Right cardiac atrium (tissue), 5 donors: ENCODE measurements at regions not wholly inside any gene's neighbourhood (a gene's known extent, or its start where the extent isn't known, plus 50 kb on each side); places are given as distances from the start of the nearest gene placed in this dataset.

ENCODE experiments used
- ATAC-seq, 2 donors: fragments of 200-7000 bp; cut with Tn5 transposase; one replicate each; pipeline versions ENCODE4 v1.8.0 to v1.9.1; 2020; ENCODE audit warnings: moderate library complexity in 2 of 2, mild to moderate bottlenecking in 1 of 2
- DNase-seq, 3 donors: peaks; one replicate each; pipeline ENCODE4 v3.0.0-alpha.2; 2020
- H3K27ac ChIP-seq: one replicate; pipeline ENCODE4 v1.5.1; 2013; ENCODE audit warnings: mild to moderate bottlenecking, low read length, control low read depth, moderate library complexity
- H3K27me3 ChIP-seq: one replicate; pipeline ENCODE4 v1.6.1; 2013; ENCODE audit not compliant: control insufficient read depth, insufficient read depth
- H3K4me1 ChIP-seq: one replicate; pipeline ENCODE4 v1.6.1; 2013; ENCODE audit warnings: low read length; ENCODE audit not compliant: control insufficient read depth, insufficient read depth
- H3K4me3 ChIP-seq: one replicate; pipeline ENCODE4 v1.5.1; 2013; ENCODE audit warnings: low read length, control low read depth
- H3K9me3 ChIP-seq: one replicate; pipeline ENCODE4 v1.6.1; 2013; ENCODE audit warnings: low read length; ENCODE audit not compliant: control insufficient read depth
- WGBS: extraction: QIAGEN DNeasy Blood & Tissue Kit; methylation state at CpG from one replicate; pipeline ENCODE4 v1.1.7; 2013; 5-methylcytosine and 5-hydroxymethylcytosine counted together
- intact Hi-C, 4 donors: fragments of 100-400 bp; cut with DNase I; formaldehyde crosslinking; loops; one replicate each; pipeline versions ENCODE4 v1.11.0 to v1.14.0; 2022 to 2023
- donor health status: healthy with polysubstance abuse.
- donor health status: DM: no; HTN: yes; CAD: no.
- donor health status: DM: no; HTN: no; CAD: no.
- donor health status: DM: no; HTN: yes; CAD: no; lungs with severe emphysema.
- donor health status: DM: yes; HTN: yes; CAD: no.

DNA sequence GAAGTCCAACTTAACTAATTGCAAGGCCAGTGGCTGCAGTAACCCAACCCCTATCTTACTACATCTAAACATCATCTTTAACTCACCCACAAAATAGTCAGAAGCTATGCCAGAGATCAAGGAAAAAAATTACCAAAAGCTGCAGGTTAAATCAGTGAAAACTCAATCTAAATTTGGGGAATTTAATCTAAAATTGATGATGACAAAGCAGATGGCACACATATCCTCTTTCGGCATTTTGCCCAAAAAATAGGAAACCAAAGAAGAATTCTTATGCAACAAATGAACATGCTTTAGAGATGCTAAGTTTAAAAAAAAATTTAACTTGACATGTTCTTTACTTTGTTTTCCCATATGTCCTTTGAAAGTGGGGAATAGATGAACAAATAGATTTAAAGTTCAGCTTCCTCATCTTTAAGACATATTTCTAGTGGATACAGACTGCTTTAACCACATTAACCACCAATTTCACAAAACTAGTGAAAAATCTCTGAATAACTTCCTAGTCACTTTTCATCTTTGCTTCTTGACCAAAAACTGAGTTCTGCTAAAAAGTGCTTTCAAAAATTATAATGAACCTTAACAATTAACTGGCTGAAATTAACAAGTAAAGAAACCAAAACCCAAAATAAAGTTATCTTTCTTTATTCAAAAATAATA lies 74.3 kb upstream of the CCDC150 start:
- Histone ChIP-seq H3K27ac (no peak overlapping the region), H3K4me3 (no peak overlapping the region), H3K9me3 (no peaks in the 10 kb centered on the region), H3K27me3 (no peaks in the 10 kb centered on the region), H3K4me1 (no peaks in the 10 kb centered on the region)
- WGBS, result 87% methylated on average over 1 of the region's 1 CpG
- ATAC-seq (no peak), DNase-seq (no peak)
- intact Hi-C loops, result no loop called here

DNA sequence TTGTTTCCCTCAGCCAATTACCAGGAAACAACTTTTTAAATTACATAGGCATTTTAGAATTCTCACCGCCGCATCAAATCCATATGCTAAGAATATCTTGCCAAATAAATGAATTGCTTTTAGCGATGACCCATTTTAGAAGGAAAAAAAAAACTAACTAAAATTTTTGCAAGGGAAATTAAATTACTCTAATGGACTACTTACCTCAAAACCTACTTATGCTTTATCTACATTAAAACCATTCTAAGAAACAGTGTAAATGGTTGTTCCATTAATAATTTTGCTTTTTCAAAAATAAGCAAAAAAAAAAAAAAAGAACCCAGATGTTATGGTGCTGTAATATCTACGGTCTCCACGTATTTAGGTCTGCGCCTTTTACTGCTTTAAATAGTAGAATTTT lies 73.5 kb upstream of the CCDC150 start:
- no peak overlapping the region for H3K4me3 ChIP-seq
- H3K9me3 ChIP-seq, result no peaks in the 10 kb centered on the region
- no peak for ATAC-seq
- intact Hi-C loops, result no loop called here
- no peaks in the 10 kb centered on the region for H3K4me1 ChIP-seq
- no peak overlapping the region for H3K27ac ChIP-seq
- no peaks in the 10 kb centered on the region for H3K27me3 ChIP-seq
- WGBS, result 98% methylated on average over 6 of the region's 6 CpGs
- no peak for DNase-seq

DNA sequence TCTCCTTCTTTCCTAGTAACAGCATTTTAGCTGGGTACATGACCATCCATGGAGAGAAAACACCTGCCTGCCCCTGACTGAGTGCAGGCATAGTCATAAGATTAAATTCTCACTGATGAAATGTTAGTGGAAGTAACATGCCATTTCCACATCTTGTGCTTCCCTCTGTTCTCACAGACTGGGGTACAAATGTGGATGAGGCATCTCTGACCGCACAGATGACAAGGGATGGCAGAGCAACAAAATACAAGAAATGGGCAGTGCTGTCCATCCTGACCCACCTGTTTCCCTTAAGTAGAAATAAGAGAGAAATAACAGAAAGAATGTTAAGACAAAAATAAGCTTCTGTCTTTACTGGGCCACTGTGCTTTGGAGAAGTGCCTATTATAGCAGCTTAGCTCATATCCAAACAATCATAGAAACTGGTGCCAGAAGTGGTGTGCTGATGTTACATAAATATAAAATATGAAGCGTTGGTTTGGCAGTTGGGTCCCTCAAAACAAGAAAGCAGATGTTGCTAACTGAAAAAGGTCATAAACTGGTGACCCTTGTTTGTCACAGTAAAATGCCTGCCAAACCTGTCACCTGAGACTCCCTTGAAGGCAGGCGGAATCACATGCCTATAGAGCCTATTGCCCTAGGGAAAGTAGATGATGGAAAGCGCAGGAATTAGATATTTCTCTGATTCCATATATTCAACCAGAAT lies 72.4 kb upstream of the CCDC150 start:
- H3K27ac ChIP-seq, result peak overlapping the region; percentile 32
- H3K9me3 ChIP-seq, result no peaks in the 10 kb centered on the region
- no peaks in the 10 kb centered on the region for H3K27me3 ChIP-seq
- H3K4me1 ChIP-seq, result no peaks in the 10 kb centered on the region
- intact Hi-C loops, result no loop called here
- 34% methylated on average over 4 of the region's 4 CpGs for WGBS
- ATAC-seq, result peak; percentile 62 to 75
- no peak overlapping the region for H3K4me3 ChIP-seq
- DNase-seq, result no peak

DNA sequence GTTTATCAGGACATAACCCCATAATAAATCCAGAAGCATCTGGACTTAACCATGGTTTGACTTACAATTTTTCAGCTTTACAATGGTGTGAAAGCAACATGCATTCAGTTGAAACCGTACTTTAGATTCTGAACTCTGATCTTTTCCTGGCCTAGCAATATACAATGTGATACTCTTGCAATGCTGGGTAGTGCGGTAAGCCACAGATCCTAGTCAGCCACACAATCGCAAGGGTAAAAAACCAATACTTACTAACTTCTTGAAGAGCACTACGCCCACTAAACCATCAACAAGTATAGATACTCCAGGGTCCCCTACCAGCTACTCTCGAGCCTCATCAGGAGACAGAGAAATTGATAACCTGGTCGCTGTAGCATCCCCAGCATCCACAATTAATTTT lies 71.0 kb upstream of the CCDC150 start:
- Histone ChIP-seq H3K27me3 (no peaks in the 10 kb centered on the region), H3K27ac (no peak overlapping the region), H3K9me3 (no peaks in the 10 kb centered on the region), H3K4me3 (no peak overlapping the region), H3K4me1 (no peaks in the 10 kb centered on the region)
- intact Hi-C loops, result no loop called here
- 95% methylated on average over 6 of the region's 6 CpGs for WGBS
- ATAC-seq, result no peak
- no peak for DNase-seq

DNA sequence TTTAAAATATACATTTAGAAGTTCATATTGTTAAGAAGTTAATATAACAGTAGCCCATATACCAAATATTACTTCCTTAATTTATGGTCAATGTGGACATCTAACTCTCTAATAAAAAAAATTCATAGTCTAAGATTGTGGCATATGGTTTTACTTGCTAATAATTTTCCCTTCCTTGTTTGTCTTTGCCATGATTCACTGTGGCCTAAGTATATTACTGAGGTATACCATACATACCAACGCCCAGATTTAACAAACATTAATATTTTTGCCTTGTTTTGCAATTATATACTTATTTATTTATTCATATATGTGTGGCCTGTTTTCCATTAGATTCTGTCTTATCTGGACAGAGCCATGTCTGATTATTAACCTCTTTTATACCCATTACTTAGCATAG lies 54.6 kb upstream of the CCDC150 start:
- Histone ChIP-seq H3K4me3 (no peak overlapping the region), H3K4me1 (no peaks in the 10 kb centered on the region), H3K27me3 (no peaks in the 10 kb centered on the region), H3K9me3 (no peaks in the 10 kb centered on the region), H3K27ac (no peak overlapping the region)
- ATAC-seq, result no peak
- WGBS, result 96% methylated on average over 1 of the region's 1 CpG
- DNase-seq, result no peak
- intact Hi-C loops, result loop anchor here in 1 of 4 donors (10.0 kb wide), 1 partner anchor 100 kb away; no protein-coding TSS in a partner anchor

DNA sequence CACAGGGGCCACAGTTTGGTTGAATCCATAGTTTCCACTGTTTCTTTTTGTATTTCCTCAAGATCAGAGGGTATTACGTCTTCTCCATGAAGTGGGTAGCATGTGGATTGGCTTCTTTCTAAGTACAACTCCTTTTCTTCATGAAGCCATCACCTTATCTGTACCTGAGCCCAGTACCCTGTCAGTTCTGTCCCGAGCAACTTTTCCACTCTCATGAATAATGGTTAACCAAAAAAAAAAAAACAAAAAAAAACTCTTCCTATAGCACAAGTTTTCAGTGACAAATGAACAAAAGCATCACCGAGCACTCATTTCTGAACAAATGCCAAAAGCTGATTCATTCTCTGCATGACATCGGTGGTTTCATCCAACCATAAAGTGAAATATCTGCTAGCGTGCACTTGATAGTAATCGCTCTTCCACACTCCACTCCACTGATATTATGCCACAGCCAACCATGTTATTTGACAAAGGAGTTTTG lies 53.0 kb upstream of the CCDC150 start:
- no peak overlapping the region for H3K4me3 ChIP-seq
- 21% methylated on average over 6 of the region's 6 CpGs for WGBS
- ATAC-seq (peak; percentile 37 to 46), DNase-seq (no peak)
- no peaks in the 10 kb centered on the region for H3K4me1 ChIP-seq
- no peaks in the 10 kb centered on the region for H3K9me3 ChIP-seq
- no peak overlapping the region for H3K27ac ChIP-seq
- no peaks in the 10 kb centered on the region for H3K27me3 ChIP-seq
- intact Hi-C loops, result loop anchor here in 1 of 4 donors (10.0 kb wide), 1 partner anchor 102 kb away; no protein-coding TSS in a partner anchor

DNA sequence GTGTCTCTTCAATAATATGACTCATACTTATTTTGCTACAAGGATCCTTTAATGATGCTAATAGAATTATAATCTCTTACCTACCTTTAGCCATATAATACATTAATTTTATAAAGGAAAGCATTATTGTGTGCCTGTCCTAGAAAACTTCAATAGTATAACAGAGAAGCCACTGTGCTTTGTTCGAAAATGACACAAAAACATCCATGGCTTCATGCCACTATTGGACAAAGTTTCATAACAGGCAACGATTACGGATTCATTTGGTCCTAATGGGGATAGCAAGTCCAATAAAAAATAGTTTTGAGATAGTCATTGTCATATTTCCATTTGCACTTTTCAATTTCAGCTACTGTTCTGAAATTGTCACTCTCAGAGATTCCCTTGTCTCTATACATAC lies 52.5 kb upstream of the CCDC150 start:
- no peaks in the 10 kb centered on the region for H3K9me3 ChIP-seq
- DNase-seq (no peak), ATAC-seq (no peak)
- no peaks in the 10 kb centered on the region for H3K4me1 ChIP-seq
- H3K4me3 ChIP-seq, result no peak overlapping the region
- H3K27me3 ChIP-seq, result no peaks in the 10 kb centered on the region
- no peak overlapping the region for H3K27ac ChIP-seq
- intact Hi-C loops, result loop anchor here in 1 of 4 donors (10.0 kb wide), 1 partner anchor 102 kb away; no protein-coding TSS in a partner anchor
- 48% methylated on average over 3 of the region's 3 CpGs for WGBS

DNA sequence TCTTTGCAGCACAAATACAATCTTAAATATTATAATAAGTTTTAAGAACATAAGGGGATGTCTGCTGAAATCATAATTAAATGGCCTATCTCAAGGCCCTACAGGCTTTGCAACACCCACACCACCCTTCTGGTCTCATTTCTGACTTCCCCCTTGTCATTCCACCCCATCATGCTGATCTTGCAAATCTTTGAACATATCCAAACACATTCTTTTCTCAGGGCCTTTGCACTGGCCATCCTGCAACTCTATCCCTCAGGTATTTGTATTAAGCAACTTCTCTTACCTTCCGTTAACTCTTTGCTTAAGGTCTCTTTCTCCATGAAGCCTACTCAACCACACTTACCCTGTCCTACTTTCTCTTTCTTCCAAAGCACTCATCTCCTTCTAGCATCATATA lies 51.8 kb upstream of the CCDC150 start:
- H3K9me3 ChIP-seq, result no peaks in the 10 kb centered on the region
- 0% methylated on average over 1 of the region's 1 CpG for WGBS
- H3K4me3 ChIP-seq, result no peak overlapping the region
- no peaks in the 10 kb centered on the region for H3K4me1 ChIP-seq
- no peak for DNase-seq
- H3K27ac ChIP-seq, result no peak overlapping the region
- ATAC-seq, result no peak
- no peaks in the 10 kb centered on the region for H3K27me3 ChIP-seq
- intact Hi-C loops, result loop anchor here in 1 of 4 donors (10.0 kb wide), 1 partner anchor 103 kb away; no protein-coding TSS in a partner anchor

DNA sequence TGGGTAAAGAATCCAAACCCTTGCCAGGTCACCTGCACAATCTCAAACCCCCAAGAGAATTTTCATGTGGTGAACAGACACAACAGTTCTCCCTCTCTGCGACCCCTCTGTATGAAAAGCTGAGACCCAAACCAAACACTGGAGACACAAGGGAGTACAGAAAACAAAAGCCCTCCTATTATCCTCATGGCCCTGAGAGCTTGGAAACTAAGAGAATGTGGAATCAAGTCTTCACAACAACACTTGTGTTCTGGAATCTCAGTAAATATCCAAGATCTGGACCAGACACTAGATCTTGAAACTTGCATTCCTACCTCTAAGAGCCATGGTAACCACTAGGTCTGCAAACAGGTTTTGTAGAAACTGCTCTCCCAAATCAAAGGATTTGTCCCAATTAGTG lies 50.1 kb upstream of the CCDC150 start:
- DNase-seq (no peak), ATAC-seq (no peak)
- H3K4me3 ChIP-seq, result no peak overlapping the region
- H3K4me1 ChIP-seq, result no peaks in the 10 kb centered on the region
- intact Hi-C loops, result loop anchor here in 1 of 4 donors (10.0 kb wide), 1 partner anchor 105 kb away; no protein-coding TSS in a partner anchor
- no peaks in the 10 kb centered on the region for H3K9me3 ChIP-seq
- H3K27me3 ChIP-seq, result no peaks in the 10 kb centered on the region
- H3K27ac ChIP-seq, result no peak overlapping the region
- WGBS, result 96% methylated on average over 1 of the region's 1 CpG
